IPS DF 4.7 (cell line): ENCODE measurements at regions not wholly inside any gene's neighbourhood (a gene's known extent, or its start where the extent isn't known, plus 50 kb on each side); places are given as distances from the start of the nearest gene placed in this dataset.
"Not testable (repeated sequence)": the region's sequence is repeated elsewhere in the genome, so short reads cannot be mapped to it uniquely, and the experiment has no call there.

Source experiments
- DNase-seq: peaks from one replicate; pipeline ENCODE4 v3.0.0-alpha.2; 2013; ENCODE audit warnings: low spot score; ENCODE audit errors: extremely low read depth

DNA sequence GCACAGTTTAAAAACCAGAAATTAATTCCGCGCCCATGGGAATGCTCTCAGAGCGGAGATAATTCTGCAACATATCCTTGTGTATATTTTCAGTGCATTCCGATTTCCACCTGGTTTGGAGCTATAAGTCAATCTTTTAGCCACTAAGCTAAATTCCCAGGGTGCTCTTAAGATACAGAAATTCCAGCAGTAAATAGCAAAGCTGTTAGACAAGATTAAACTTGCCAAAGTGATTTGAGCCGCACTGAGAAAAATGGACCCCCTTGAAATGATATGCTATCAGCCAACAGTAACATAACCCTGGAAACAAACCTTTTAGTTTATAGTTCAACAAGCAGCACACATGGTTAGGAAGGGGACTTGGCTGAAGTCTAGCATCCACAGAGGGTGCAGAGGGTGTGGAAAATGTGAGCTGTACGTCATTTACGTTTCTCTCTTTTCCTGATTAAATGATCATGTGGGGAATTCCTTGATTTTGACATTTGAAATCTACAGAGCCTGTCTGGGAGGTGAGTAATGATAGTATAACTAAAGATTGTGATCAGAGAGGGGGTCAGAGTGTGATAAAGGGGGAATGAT lies 99.8 kb upstream of the COPS8 start:
- no peak for DNase-seq

DNA sequence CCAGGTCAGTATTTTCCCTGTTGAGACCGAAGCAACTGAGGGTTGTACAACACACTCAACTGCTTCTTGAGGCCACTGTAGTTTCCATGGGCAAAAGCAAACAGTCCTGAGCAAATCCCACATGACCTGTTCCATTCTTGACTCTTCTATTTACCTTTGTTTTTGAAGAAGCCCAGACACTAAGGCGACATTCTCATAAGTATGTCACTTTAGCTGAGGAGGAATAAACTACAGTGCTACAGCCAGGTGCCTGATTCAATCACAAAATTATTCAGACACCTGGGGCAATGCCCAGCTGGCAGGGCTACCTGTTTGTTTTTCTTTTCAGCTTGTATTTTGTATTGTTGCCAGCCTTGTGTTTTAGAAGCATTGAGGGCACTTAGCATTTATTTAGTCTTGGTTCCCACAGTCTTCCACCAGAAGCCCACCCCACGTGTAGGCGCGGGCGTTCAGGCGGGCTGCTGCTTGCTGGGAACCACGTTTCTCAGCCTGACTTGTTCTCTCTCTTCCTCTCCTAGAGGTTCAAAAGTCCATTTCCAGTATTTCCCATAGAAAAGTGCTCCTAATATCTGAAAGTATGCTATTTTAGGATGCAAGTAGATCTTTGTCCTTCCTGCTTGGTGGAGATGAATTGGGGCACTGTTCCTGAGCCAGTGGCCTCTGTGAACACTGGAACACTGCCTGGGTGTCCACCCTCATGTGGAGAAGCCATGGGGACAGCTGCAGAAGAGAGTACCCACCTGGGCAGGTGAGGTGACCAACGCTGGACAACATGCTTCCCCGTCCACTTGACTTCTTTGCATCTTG lies 99.0 kb upstream of the COPS8 start:
- DNase-seq = no peak

DNA sequence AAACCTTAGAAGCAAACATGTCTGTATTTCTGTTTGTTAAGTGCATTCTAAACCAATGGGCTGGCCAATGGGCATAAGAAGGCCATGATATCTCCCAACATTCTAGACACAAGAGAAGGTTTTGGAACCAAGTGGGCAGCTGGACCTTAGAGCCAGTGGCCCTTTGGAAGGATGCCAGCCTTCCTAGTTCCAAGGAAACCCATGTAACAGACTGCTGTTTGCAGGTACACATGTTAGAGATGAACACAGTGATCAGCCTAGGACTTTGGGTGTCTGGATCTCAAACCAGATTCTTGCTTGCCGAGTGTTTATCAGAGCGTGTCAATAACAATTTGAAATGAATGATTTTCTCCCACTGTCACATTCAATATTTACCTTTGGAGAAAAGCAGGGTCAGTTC lies 97.5 kb upstream of the COPS8 start:
- no peak for DNase-seq

DNA sequence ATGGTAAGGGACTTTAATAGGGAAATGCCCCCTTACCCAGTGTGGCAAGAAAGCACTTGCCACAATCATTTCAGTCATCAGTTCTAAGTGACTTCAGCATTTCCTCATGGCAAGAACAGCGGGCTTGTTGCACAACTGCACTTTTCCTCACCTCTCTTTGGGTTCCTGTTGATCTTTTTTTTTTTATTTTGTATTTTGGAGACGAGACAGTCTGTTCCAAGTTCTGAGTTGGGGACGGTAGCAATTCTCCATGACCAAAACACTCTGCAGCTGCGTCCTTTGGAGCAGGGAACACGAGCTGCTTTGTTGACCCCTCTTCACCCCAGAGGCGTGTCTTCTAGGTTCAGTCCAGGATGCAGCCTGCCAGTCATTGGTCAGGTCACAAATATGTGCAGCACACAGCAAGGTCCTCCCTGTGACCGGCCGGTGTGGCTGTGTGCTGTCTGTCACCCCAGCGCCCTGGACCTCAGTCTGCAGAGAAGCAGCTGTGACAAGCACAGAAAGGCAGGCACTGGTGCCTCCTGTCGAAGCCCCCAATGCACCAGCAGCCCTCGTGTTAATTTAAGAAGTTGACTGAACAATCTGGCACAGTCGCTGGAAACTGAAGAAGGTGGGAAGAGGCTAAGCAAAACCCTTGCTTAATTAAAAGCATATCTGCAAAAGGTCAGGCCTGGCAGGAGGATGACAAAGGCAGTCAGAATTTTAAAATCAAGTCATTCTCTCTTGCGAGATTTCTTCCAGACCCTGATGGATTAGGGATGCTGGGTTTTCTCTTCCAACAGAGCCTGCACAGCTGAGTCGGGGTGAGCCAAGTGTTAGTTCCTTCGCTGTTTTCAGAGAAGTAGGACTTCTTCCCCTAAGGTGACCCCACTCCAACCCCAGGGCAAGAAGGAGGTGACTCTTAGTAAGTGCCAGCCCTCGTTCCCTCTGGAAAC lies 96.7 kb upstream of the COPS8 start:
- DNase-seq = no peak

DNA sequence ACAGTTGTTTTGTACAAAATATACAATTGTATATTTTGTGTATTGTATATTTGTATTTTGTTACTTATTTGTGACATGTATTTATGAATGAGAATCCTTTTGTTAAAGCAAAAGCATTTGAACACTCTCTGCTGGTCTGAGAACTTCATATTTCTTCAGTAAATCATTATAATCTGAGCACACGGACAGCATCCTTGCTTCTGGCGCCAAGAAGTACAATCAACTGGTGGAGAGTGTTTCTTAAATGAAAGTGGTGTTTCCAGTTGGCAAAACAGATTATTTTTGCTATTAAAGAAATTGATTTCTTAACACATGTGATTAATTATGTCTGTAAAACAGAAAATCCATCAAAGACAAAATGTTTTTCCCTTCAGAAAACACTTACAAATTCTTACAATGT lies 95.1 kb upstream of the COPS8 start:
- no peak for DNase-seq

DNA sequence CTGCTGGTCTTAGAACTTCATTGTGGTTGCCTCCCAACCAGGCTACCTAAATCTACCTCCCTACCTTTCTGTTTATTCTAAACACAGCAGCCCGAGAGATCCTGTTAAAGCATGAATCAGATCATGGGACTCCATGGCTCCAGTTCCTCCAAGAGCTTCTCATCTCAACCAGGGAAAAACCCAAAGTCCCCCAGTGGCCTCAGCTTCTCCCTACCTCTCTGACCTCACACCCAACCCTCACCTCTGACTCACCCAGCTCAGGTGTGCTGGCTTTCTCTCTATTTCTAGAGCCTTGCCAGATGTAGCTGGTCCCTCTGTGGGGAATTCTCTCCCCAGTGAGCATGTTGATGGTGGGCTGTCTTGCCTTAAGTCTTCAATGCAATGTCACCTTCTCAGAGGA lies 93.8 kb upstream of the COPS8 start:
- DNase-seq = no peak

DNA sequence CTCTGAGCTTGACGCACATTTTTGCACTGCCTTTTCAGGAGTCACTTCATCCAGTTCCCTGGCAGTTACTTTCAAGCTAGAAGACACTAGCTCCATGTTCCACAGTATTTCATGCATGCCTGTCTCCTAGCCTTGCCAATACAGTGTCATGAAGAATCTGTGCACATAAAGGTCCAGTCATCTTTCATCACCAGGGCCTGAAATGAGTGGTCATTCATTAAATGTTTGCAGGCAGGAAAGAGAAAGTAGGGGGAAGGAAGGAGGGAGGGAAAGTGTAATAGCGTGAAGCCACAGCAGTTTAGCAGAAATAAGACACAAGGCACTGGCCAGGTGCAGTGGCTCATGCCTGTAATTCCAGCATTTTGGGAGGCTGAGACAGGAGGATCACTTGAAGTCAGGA lies 92.4 kb upstream of the COPS8 start:
- no peak for DNase-seq

DNA sequence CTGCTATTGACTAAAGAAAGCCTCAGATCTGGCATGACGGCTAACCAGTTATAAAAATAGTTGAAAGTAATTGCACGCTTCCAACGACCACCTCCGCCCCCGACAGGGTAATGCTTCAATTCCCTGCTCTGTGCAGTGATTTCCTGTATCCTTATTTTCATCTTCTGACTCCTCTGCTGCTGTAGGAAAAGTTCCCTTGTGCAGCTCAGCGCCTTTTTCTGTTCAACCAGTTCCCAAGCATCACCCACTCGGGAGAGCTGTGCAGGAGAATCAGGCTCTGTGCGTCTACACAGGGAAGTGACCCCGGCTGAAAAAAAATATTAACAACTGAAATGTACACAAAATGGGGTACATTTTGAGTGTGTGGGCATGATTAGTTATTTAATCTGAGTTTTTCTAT lies 91.3 kb upstream of the COPS8 start:
- no peak for DNase-seq

DNA sequence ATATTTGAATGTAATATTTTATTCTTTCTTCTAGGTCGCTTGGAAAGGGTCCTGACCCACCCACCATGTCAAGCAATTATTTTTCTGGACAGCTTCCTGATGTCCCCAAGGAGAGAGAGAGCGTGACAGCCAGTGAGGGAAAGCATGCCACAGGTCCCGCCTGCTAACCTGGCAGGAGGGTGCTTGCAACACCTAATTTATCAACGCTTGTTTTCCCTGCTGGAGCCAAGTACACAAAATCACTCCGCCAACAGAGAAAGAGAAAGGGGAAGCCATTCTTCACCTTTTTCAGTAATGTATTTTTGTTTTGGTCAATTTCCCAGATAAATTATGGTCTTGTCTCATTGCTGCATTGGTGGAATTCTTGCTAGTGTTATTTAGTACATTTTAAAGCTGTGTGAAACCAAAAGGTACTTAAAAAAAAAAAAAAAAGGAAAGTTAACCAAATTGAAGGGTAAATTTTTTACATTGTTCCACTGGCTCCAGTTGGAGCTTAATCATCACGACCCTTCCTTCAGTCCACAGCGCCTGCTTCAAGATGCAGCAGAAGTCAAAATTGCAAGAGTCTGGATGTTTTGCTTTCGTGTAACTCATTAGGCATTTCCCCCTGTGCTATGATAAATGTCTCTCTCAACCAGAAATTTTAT lies 88.5 kb upstream of the COPS8 start:
- DNase-seq = no peak

DNA sequence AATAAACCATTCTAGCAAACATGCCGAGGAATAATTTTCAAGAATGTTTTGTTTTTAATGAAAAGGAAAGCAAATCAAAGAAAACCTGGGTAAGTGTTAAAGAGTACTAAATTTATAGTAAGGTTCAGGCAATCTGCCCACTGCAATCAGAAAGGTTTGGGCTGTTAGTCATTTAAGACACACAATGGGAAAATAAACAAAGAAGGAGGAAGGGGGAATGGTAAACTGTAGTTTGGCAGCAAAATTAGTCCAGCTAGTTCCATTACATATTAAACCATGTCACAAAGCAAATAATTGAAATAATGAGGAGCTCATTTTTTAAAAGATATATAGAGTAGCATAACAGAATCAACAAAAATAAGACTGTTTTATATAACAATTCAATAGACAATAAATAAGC lies 87.5 kb upstream of the COPS8 start:
- DNase-seq = no peak

DNA sequence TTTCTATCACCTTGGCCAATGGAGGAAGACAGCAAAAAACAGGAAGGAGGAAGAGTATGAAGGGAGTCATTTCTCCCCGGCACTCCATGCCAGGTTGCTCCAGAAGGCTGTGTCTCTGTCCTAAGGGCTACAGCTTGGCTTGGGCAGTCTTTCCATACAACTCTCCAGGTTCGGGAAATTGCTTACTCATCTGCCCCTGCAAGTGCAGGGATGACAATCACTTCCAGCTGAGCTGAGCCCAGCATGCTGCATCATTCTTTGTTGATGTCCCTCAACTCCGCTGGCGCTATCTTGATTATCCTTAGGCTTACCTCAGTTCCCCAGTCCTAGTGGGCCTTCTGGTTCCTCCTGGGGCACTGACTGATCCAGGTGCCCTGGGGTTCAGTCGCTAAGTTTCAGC lies 86.9 kb upstream of the COPS8 start:
- no peak for DNase-seq

DNA sequence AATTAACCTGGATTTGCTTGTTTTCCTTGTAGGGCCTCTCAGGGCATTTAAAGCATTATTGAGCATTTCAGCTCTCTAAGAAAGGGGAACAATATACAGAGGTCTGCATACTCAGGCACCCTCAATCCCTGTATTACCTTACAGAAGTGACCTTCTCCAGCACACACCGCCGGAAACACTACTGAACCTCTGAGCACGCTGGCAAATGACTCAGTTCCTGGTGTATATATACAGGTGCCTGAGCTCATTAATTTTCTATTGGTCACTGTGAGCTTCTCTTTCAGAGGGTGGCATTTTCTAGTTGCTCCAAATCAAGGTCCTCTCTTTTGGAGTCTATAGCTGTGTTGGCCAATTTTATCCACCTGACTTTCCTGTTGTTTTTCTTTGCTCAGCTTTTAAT lies 85.2 kb upstream of the COPS8 start:
- no peak for DNase-seq

DNA sequence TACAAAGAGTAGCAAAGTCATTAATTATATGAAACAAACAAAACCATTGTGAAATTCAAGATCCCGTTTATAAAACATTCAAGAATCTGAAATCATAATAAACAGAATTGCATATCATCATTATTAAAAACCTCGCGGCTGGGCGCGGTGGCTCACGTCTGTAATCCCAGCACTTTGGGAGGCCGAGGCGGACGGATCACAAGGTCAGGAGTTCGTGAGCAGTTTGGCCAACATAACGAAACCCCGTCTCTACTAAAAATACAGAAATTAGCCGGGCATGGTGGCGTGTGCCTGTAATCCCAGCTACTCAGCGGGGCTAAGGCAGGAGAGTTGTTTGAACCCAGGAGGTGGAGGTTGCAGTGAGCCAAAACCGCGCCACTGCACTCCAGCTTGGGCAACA lies 80.3 kb upstream of the COPS8 start:
- DNase-seq = not testable (repeated sequence)

DNA sequence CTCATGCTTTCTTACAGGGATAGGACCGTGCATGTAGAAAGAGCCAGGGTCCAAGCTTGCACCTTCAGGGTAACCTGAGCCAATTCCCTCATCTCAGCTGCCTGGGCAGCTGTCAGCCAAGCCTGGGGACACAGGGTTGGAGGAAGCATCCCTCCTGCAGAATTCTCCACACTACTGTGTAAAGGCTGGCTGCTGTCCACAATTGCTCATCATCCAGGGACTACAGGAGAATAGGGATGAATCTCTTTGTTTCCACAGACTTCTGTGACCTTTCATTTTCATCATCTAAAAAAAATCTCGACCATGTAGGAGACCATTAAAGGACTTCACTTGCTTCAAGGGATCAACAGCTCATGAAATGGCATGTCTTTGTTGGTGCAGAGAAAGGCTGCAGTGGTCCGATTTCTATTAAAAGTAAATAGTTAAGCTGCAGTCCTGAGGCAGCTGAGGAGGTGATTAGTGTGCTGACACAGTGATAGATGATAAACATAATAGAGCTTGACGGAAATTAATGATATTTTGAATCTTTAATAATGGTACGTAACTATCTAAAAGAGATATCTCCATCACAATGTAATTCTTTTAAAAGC lies 74.4 kb upstream of the COPS8 start:
- no peak for DNase-seq

DNA sequence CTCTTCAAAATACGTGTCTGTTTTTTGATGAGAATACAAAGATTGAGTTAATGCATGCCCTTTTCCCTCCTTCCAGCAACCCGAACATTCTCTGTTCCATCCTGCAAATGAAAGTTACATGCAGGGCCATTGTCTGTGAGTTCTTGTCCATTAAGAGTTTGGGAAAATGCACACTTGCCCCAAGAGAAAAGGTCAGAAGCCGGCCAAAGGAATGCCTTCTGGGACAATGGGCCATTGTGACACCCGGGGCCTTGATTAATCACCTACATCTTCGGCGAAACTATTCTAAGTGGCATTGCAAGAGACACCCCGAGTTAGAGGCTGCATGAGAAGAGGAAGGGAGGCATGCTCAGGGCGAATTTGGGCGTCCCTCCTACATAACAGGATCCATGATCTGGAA lies 73.7 kb upstream of the COPS8 start:
- no peak for DNase-seq

DNA sequence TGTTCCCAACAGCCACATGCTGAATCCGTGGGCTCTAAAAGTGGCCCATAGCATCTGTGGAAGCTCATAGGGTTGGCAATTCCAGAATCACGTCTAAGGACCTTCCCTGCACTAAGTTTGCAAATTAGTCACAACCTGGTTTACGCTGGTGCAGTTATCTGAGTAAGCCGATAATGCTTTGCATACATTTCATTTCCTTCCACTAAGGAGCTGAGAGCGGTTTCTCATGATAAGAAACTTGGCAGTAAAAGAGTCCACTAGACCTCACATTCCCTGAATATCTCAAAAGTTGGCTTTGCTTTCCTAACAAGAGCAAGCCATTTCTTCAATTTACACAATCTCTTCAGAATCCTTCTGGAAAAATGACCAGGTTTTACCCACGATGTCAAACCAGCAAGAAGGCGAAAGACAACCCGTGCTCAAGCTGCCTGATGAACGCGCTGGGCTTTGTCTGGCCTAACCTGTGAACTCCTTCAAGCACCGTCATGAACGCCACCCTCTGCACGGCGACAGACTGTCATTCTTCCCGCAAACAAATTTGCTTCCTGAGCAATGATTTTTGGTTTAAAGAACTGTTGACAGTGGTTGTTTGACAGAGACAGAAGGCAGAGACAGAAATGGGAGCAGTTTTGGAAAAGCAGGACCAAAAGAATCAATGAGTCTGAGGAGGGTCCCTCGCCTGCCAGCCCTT lies 73.0 kb upstream of the COPS8 start:
- no peak for DNase-seq

DNA sequence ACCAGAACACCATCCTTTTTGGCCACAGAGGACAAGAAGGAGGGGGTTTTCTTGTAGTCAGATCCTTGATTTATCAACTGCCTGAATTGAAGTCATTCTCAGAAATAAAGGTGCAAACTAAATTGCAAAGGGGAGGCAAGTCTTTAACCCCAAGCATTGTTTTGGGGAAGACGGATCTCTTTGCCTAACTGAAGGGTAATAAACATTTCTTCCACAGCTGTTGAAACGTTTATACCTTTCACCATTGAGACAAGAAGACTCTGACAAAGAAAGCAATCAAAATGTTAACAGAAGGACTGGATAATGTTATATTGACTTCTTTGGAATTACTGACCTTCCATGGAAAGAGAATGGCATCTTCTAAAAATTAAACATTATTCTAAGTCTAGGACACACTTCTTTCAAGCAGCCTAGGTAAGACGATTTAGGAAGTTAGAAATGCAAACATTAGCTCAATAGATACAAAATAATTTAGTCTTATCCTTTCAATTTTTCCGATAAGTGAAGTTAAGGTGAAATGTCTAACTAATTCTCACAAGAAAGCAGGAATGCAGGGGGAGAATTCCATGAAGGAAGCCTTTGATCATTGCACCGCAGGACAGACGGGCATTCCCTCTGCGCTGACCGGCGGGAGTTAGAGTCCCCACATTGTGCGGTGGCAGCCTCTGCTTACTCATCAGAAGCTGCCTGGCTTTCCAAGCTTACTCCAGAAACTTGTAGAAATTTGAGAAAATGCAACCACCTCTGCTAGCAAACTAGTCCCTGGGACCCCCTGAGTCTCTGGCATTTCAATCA lies 69.4 kb upstream of the COPS8 start:
- no peak for DNase-seq

DNA sequence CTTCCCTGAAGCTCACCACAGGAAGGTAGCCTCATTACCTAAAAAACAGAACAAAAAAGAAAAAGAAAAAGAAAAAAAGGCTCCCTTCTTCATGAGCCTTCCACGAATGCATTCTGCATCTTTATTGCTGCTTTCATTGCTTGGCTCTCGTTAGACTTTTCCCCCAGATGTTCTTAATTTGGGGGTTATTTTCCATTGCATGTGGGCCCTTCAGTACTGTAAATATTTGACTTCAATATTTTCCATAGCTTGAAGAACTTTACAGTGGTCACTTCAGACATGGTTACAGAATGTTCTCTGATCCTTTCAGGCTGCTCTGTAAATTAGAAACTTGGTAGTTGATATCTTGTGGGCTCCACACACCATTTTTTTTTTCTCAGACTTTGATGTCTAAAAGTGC lies 65.6 kb upstream of the COPS8 start:
- DNase-seq = no peak

DNA sequence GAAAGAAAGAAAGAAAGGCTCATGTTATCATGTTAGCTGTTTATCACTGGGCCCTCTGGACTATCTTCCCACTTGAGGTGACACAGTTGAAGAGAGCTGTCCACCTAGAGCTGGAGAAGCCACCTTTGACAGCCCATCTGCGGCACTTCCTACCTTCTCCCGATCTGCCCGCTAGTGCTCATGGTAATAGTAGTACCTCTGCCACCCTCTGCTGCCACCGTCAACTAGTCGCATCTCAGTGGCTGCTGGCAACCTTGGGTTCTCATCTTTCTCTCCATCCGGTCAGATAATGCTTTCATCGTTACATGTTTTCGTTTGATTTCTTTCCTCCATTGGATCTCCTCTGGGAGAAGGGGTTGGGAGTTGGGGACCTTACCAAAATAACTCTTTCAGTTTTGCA lies 63.2 kb upstream of the COPS8 start:
- no peak for DNase-seq

DNA sequence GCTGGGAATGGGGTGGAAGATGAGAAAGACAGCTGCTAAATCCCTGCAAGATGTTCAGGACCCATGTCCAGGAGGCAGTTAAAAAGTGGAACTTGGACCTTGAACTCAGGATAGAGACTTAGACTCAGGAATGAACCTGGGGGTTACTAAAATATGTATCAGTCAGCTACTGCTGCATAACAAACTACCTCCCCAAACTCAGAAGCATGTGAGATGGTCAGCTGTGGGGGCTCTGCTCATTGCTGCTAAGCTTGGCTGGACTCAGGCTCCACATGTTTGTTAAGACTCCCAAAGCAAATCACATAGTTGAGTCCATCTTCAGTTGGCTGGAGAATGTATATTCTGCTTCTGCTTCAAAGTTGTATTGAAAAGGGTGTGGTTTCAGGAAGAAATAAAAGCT lies 61.4 kb upstream of the COPS8 start:
- DNase-seq = no peak
